DOHH2 (cell line): ENCODE measurements at regions not wholly inside any gene's neighbourhood (a gene's known extent, or its start where the extent isn't known, plus 50 kb on each side); places are given as distances from the start of the nearest gene placed in this dataset.

Experiments
- EZH2phosphoT487 ChIP-seq: fragments of 200-600 bp; sonication (generic); IDR thresholded peaks from 2 replicates; pipeline ENCODE4 v1.6.1; 2017; ENCODE audit warnings: borderline replicate concordance, mild to moderate bottlenecking, antibody characterized with exemption, low read length, moderate library complexity, mixed read lengths
- TF ChIP-seq, protein P1 (sequence below): fragments of 200-600 bp; sonication (generic); IDR thresholded peaks from one replicate; pipeline ENCODE4 v1.5.1; 2014; ENCODE audit warnings: antibody characterized with exemption, mild to moderate bottlenecking, low read depth, low read length; ENCODE audit not compliant: poor library complexity, severe bottlenecking

- TF ChIP-seq, protein P1, sequence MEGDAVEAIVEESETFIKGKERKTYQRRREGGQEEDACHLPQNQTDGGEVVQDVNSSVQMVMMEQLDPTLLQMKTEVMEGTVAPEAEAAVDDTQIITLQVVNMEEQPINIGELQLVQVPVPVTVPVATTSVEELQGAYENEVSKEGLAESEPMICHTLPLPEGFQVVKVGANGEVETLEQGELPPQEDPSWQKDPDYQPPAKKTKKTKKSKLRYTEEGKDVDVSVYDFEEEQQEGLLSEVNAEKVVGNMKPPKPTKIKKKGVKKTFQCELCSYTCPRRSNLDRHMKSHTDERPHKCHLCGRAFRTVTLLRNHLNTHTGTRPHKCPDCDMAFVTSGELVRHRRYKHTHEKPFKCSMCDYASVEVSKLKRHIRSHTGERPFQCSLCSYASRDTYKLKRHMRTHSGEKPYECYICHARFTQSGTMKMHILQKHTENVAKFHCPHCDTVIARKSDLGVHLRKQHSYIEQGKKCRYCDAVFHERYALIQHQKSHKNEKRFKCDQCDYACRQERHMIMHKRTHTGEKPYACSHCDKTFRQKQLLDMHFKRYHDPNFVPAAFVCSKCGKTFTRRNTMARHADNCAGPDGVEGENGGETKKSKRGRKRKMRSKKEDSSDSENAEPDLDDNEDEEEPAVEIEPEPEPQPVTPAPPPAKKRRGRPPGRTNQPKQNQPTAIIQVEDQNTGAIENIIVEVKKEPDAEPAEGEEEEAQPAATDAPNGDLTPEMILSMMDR: no peak
- TF ChIP-seq EZH2phosphoT487: no peak
Measured at GRCh38 chr4:100087743-100088142, 102.5 kb downstream of the DDIT4L start.
